Right atrium auricular region (tissue), 2 donors: ENCODE measurements at regions not wholly inside any gene's neighbourhood (a gene's known extent, or its start where the extent isn't known, plus 50 kb on each side); places are given as distances from the start of the nearest gene placed in this dataset.

Experiments
- DNase-seq: peaks from one replicate; pipeline ENCODE4 v3.0.0-alpha.2; 2019; ENCODE audit warnings: low spot score
- H3K27ac ChIP-seq, 2 donors: fragments of 200-600 bp; sonication (generic); 1 replicate in 1 of 2; 2 replicates in 1 of 2; pipeline ENCODE4 v1.5.1; 2016 to 2019
- H3K27me3 ChIP-seq, 2 donors: fragments of 200-600 bp; sonication (generic); one replicate each; pipeline versions ENCODE4 v1.5.1 to v1.6.0; 2017 to 2019
- H3K36me3 ChIP-seq: fragments of 200-600 bp; sonication (generic); one replicate; pipeline ENCODE4 v1.5.1; 2016
- H3K4me1 ChIP-seq, 2 donors: fragments of 200-600 bp; sonication (generic); one replicate each; pipeline versions ENCODE4 v1.5.1 to v1.6.0; 2017 to 2019
- H3K4me3 ChIP-seq, 2 donors: fragments of 200-600 bp; sonication (generic); 1 replicate in 1 of 2; 2 replicates in 1 of 2; pipeline ENCODE4 v1.5.1; 2017 to 2019; ENCODE audit warnings: mild to moderate bottlenecking in 1 of 2, moderate library complexity in 1 of 2
- H3K9me3 ChIP-seq, 2 donors: fragments of 200-600 bp; sonication (generic); one replicate each; pipeline ENCODE4 v1.5.1; 2019
- TF ChIP-seq, protein P1 (sequence below), 2 donors: fragments of 200-600 bp; sonication (generic); IDR thresholded peaks; one replicate each; pipeline ENCODE4 v1.5.1; 2019; ENCODE audit warnings: antibody characterized with exemption in 2 of 2

- H3K27me3 ChIP-seq, result no peaks in the 10 kb centered on the region
- peaks cover 0 to 18% of the 10 kb centered on the region in 2 donors for H3K4me1 ChIP-seq
- H3K36me3 ChIP-seq, result no peaks in the 10 kb centered on the region
- H3K9me3 ChIP-seq, result no peaks in the 10 kb centered on the region
- H3K4me3 ChIP-seq, result no peak overlapping the region
- TF ChIP-seq, protein P1, sequence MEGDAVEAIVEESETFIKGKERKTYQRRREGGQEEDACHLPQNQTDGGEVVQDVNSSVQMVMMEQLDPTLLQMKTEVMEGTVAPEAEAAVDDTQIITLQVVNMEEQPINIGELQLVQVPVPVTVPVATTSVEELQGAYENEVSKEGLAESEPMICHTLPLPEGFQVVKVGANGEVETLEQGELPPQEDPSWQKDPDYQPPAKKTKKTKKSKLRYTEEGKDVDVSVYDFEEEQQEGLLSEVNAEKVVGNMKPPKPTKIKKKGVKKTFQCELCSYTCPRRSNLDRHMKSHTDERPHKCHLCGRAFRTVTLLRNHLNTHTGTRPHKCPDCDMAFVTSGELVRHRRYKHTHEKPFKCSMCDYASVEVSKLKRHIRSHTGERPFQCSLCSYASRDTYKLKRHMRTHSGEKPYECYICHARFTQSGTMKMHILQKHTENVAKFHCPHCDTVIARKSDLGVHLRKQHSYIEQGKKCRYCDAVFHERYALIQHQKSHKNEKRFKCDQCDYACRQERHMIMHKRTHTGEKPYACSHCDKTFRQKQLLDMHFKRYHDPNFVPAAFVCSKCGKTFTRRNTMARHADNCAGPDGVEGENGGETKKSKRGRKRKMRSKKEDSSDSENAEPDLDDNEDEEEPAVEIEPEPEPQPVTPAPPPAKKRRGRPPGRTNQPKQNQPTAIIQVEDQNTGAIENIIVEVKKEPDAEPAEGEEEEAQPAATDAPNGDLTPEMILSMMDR (IDR thresholded peaks at IDR 0.05), result peak; percentile 28 to 57
- peak overlapping the region; percentile 7 to 39 for H3K27ac ChIP-seq
- no peak for DNase-seq
Measured at GRCh38 chr2:41871080-41871479, 176.7 kb upstream of the PKDCC start.

GRCh38 chr2:41872646-41873045 lies 175.2 kb upstream of the PKDCC start:
- no peaks in the 10 kb centered on the region for H3K9me3 ChIP-seq
- no peak overlapping the region for H3K27ac ChIP-seq
- TF ChIP-seq, protein P1 (IDR thresholded peaks at IDR 0.05), result no peak
- no peaks in the 10 kb centered on the region for H3K36me3 ChIP-seq
- peaks cover 0 to 18% of the 10 kb centered on the region in 2 donors for H3K4me1 ChIP-seq
- DNase-seq, result no peak
- H3K4me3 ChIP-seq, result no peak overlapping the region
- H3K27me3 ChIP-seq, result no peaks in the 10 kb centered on the region

GRCh38 chr2:41873102-41874031 lies 174.5 kb upstream of the PKDCC start:
- DNase-seq, result no peak
- no peaks in the 10 kb centered on the region for H3K27me3 ChIP-seq
- H3K36me3 ChIP-seq, result no peaks in the 10 kb centered on the region
- no peaks in the 10 kb centered on the region for H3K9me3 ChIP-seq
- H3K4me3 ChIP-seq, result no peak overlapping the region
- peaks cover 0 to 21% of the 10 kb centered on the region in 2 donors for H3K4me1 ChIP-seq
- no peak overlapping the region for H3K27ac ChIP-seq
- TF ChIP-seq, protein P1 (IDR thresholded peaks at IDR 0.05), result no peak

GRCh38 chr2:41877114-41877678 lies 170.6 kb upstream of the PKDCC start:
- Histone ChIP-seq H3K36me3 (no peaks in the 10 kb centered on the region), H3K4me1 (peaks cover 0 to 19% of the 10 kb centered on the region in 2 donors), H3K4me3 (no peak overlapping the region), H3K27me3 (no peaks in the 10 kb centered on the region), H3K9me3 (no peaks in the 10 kb centered on the region), H3K27ac (no peak overlapping the region)
- DNase-seq, result no peak
- TF ChIP-seq, protein P1 (IDR thresholded peaks at IDR 0.05), result no peak

GRCh38 chr2:41878056-41878455 lies 169.8 kb upstream of the PKDCC start:
- Histone ChIP-seq H3K27ac (no peak overlapping the region), H3K36me3 (no peaks in the 10 kb centered on the region), H3K4me1 (peaks cover 0 to 19% of the 10 kb centered on the region in 2 donors), H3K4me3 (no peak overlapping the region), H3K27me3 (no peaks in the 10 kb centered on the region), H3K9me3 (no peaks in the 10 kb centered on the region)
- DNase-seq, result no peak
- TF ChIP-seq, protein P1 (IDR thresholded peaks at IDR 0.05), result no peak
